Natural killer cell (primary cell): ENCODE measurements at regions not wholly inside any gene's neighbourhood (a gene's known extent, or its start where the extent isn't known, plus 50 kb on each side); places are given as distances from the start of the nearest gene placed in this dataset.

Experiments used
- ATAC-seq, 3 donors: fragments of 150-1000 bp in 2 of 3; fragments of 200-7000 bp in 1 of 3; cut with Tn5 transposase; 1 replicate in 1 of 3; 2 replicates in 2 of 3; pipeline ENCODE4 v1.10.0; 2021; ENCODE audit warnings: mild to moderate bottlenecking in 2 of 3, moderate library complexity in 2 of 3
- DNase-seq, 2 donors: peaks; one replicate each; pipeline versions ENCODE4 v3.0.0 to v3.0.0-alpha.2; 2013 to 2021; ENCODE audit warnings: mixed read lengths in 1 of 2
- H3K27ac ChIP-seq: one replicate; pipeline ENCODE4 v1.5.1; 2013; ENCODE audit warnings: mild to moderate bottlenecking, low read length
- H3K27me3 ChIP-seq: one replicate; pipeline ENCODE4 v1.6.1; 2013; ENCODE audit warnings: low read length; ENCODE audit not compliant: control insufficient read depth, insufficient read depth
- H3K36me3 ChIP-seq: one replicate; pipeline ENCODE4 v1.6.1; 2013; ENCODE audit warnings: low read length; ENCODE audit not compliant: control insufficient read depth, insufficient read depth
- H3K4me1 ChIP-seq: one replicate; pipeline ENCODE4 v1.6.1; 2013; ENCODE audit warnings: low read length; ENCODE audit not compliant: control insufficient read depth, insufficient read depth
- H3K4me3 ChIP-seq: one replicate; pipeline ENCODE4 v1.5.1; 2013; ENCODE audit warnings: low read length
- H3K9me3 ChIP-seq: one replicate; pipeline ENCODE4 v1.6.1; 2013; ENCODE audit warnings: low read length; ENCODE audit not compliant: control insufficient read depth, insufficient read depth
- H3K27ac Mint-ChIP-seq, 2 donors: one replicate each; pipeline ENCODE4 v1.8.0; 2022; ENCODE audit warnings: mild to moderate bottlenecking in 2 of 2, mixed read lengths in 2 of 2, moderate library complexity in 1 of 2
- H3K27me3 Mint-ChIP-seq, 2 donors: one replicate each; pipeline ENCODE4 v1.8.0; 2022; ENCODE audit warnings: low read depth in 2 of 2, mixed read lengths in 2 of 2
- H3K36me3 Mint-ChIP-seq: one replicate; pipeline ENCODE4 v1.8.0; 2022; ENCODE audit warnings: mixed read lengths
- H3K4me1 Mint-ChIP-seq, 2 donors: one replicate each; pipeline ENCODE4 v1.8.0; 2022; ENCODE audit warnings: mixed read lengths in 2 of 2
- H3K4me3 Mint-ChIP-seq: one replicate; pipeline ENCODE4 v1.8.0; 2022; ENCODE audit warnings: mild to moderate bottlenecking, moderate library complexity, mixed read lengths
- H3K9me3 Mint-ChIP-seq, 2 donors: one replicate each; pipeline ENCODE4 v1.8.0; 2022; ENCODE audit warnings: mixed read lengths in 2 of 2
- WGBS: methylation state at CpG from one replicate; pipeline ENCODE4 v1.1.7; 2013; ENCODE audit warnings: missing lambda C conversion rate; ENCODE audit not compliant: insufficient coverage; 5-methylcytosine and 5-hydroxymethylcytosine counted together
- intact Hi-C: fragments of 100-400 bp; cut with micrococcal nuclease; formaldehyde crosslinking; loops from one replicate; pipeline ENCODE4 v1.14.2; 2022
- TF ChIP-seq, protein P1 (sequence below): fragments of 200-600 bp; IDR thresholded peaks from one replicate; pipeline ENCODE4 v1.8.0; 2022; ENCODE audit warnings: antibody characterized with exemption

- Histone ChIP-seq H3K27me3 (no peaks in the 10 kb centered on the region), H3K36me3 (no peaks in the 10 kb centered on the region), H3K4me3 (no peak overlapping the region), H3K4me1 (no peaks in the 10 kb centered on the region), H3K9me3 (no peaks in the 10 kb centered on the region), H3K27ac (no peak overlapping the region)
- Mint-ChIP-seq H3K36me3 (no peaks in the 10 kb centered on the region), H3K27me3 (peaks cover 0 to 3% of the 10 kb centered on the region in 2 donors), H3K4me1 (no peaks in the 10 kb centered on the region), H3K9me3 (peaks cover 3 to 4% of the 10 kb centered on the region in 2 donors), H3K4me3 (no peak overlapping the region), H3K27ac (no peak overlapping the region)
- DNase-seq (no peak), ATAC-seq (no peak)
- TF ChIP-seq, protein P1, sequence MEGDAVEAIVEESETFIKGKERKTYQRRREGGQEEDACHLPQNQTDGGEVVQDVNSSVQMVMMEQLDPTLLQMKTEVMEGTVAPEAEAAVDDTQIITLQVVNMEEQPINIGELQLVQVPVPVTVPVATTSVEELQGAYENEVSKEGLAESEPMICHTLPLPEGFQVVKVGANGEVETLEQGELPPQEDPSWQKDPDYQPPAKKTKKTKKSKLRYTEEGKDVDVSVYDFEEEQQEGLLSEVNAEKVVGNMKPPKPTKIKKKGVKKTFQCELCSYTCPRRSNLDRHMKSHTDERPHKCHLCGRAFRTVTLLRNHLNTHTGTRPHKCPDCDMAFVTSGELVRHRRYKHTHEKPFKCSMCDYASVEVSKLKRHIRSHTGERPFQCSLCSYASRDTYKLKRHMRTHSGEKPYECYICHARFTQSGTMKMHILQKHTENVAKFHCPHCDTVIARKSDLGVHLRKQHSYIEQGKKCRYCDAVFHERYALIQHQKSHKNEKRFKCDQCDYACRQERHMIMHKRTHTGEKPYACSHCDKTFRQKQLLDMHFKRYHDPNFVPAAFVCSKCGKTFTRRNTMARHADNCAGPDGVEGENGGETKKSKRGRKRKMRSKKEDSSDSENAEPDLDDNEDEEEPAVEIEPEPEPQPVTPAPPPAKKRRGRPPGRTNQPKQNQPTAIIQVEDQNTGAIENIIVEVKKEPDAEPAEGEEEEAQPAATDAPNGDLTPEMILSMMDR: no peak
- 89% methylated on average over 1 of the region's 2 CpGs for WGBS
- intact Hi-C loops: no loop called here
Measured at GRCh38 chr10:21184216-21184615, 287.1 kb upstream of the NEBL start.

DNA sequence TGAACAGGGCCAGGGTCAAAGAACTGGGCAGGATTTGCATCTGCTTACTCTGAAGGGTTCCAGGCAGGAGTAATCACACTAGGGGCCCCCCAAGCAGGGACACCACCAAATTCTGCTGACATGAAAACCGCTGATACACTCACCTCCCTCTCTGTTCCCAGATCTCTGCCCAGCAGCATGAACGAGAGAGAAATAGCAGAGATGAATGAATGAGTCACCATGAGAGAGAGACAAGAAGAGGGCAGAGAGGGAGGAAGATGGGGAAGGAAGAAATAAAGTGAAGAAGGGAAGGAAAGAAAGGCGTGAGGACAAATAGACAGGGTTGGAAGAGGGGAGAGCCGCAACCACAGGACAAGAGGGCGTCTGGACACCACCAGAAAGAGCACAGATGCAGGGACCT lies 285.9 kb upstream of the NEBL start:
- Histone ChIP-seq H3K4me3 (no peak overlapping the region), H3K27ac (no peak overlapping the region), H3K36me3 (no peaks in the 10 kb centered on the region), H3K4me1 (no peaks in the 10 kb centered on the region), H3K27me3 (no peaks in the 10 kb centered on the region), H3K9me3 (no peaks in the 10 kb centered on the region)
- Mint-ChIP-seq H3K4me3 (no peak overlapping the region), H3K36me3 (no peaks in the 10 kb centered on the region), H3K27me3 (peaks cover 3 to 7% of the 10 kb centered on the region in 2 donors), H3K4me1 (no peaks in the 10 kb centered on the region), H3K9me3 (peaks cover 3 to 4% of the 10 kb centered on the region in 2 donors), H3K27ac (no peak overlapping the region)
- intact Hi-C loops: no loop called here
- TF ChIP-seq, protein P1: no peak
- 85% methylated on average over 4 of the region's 5 CpGs for WGBS
- ATAC-seq (no peak), DNase-seq (no peak)

- H3K4me3 ChIP-seq: no peak overlapping the region
- ATAC-seq (no peak), DNase-seq (no peak)
- no peaks in the 10 kb centered on the region for H3K9me3 ChIP-seq
- WGBS: 84% methylated on average over 7 of the region's 7 CpGs
- intact Hi-C loops: no loop called here
- H3K4me1 ChIP-seq: no peaks in the 10 kb centered on the region
- no peaks in the 10 kb centered on the region for H3K36me3 ChIP-seq
- Mint-ChIP-seq H3K27me3 (peaks cover 11 to 20% of the 10 kb centered on the region in 2 donors), H3K4me3 (no peak overlapping the region), H3K27ac (no peak overlapping the region), H3K4me1 (no peaks in the 10 kb centered on the region), H3K36me3 (no peaks in the 10 kb centered on the region), H3K9me3 (peaks cover 3 to 4% of the 10 kb centered on the region in 2 donors)
- H3K27me3 ChIP-seq: no peaks in the 10 kb centered on the region
- no peak overlapping the region for H3K27ac ChIP-seq
- TF ChIP-seq, protein P1: no peak
Measured at GRCh38 chr10:21181451-21181850, 284.3 kb upstream of the NEBL start.

DNA sequence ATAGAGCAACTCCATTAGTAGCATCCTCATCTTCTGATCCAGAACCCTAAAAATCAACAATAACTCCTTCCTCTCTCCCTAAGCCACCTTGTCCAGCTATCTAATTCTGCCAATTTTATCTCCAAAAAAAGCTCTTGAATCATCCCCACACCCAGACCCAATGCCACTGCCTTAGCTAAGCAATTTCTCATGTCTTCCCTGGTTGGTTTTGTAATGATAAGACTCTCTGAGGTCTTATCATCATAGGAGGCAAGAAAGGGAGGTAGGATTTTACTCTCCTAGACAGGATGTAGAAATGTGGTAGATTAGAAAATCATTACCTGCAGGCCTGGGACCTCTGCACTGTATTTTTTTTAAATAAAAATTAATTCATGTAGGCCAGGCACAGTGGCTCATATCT lies 283.5 kb upstream of the NEBL start:
- ATAC-seq: no peak
- Mint-ChIP-seq H3K4me1 (no peaks in the 10 kb centered on the region), H3K4me3 (no peak overlapping the region), H3K9me3 (peaks cover 3 to 4% of the 10 kb centered on the region in 2 donors), H3K27me3 (peaks cover 14 to 25% of the 10 kb centered on the region in 2 donors), H3K27ac (no peak overlapping the region), H3K36me3 (no peaks in the 10 kb centered on the region)
- intact Hi-C loops: no loop called here
- Histone ChIP-seq H3K4me3 (no peak overlapping the region), H3K36me3 (no peaks in the 10 kb centered on the region), H3K27me3 (no peaks in the 10 kb centered on the region), H3K27ac (no peak overlapping the region), H3K4me1 (no peaks in the 10 kb centered on the region), H3K9me3 (no peaks in the 10 kb centered on the region)
- TF ChIP-seq, protein P1: no peak
- no peak for DNase-seq
